Stimulated activated CD4-positive, alpha-beta T cell treated with anti-CD3 and anti-CD28 coated beads, Interleukin-12 subunit alpha, Interleukin-12 subunit beta, amount 100 ng/mL, for 24 hours (primary cell): ENCODE measurements at regions not wholly inside any gene's neighbourhood (a gene's known extent, or its start where the extent isn't known, plus 50 kb on each side); places are given as distances from the start of the nearest gene placed in this dataset.
"Not testable (repeated sequence)": the region's sequence is repeated elsewhere in the genome, so short reads cannot be mapped to it uniquely, and the experiment has no call there.

Experiments
- DNase-seq, 2 experiments: peaks; one replicate each; pipeline ENCODE4 v3.0.0-alpha.2; 2020; ENCODE audit warnings: low read depth in 2 of 2

DNA sequence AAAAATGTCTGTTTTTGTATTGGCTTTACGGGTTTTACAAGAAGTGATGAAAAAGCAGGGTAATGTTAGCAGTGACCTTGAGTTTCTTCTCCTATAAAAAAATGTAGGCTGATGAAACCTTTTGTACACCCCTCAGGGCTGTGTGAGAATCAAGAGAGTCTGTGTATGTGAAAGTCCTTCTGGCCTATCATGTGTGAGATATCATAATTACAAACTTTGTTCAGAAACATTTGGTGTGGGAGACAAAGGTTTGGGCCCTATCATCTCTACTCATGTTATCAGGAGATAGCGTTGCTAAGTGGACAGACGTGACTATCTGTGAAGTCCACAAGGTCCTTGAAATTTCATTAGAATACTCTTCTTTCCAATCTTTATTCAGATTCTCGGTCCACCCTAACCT, 170.6 kb upstream of the HAND2 start:
- DNase-seq: no peak

DNA sequence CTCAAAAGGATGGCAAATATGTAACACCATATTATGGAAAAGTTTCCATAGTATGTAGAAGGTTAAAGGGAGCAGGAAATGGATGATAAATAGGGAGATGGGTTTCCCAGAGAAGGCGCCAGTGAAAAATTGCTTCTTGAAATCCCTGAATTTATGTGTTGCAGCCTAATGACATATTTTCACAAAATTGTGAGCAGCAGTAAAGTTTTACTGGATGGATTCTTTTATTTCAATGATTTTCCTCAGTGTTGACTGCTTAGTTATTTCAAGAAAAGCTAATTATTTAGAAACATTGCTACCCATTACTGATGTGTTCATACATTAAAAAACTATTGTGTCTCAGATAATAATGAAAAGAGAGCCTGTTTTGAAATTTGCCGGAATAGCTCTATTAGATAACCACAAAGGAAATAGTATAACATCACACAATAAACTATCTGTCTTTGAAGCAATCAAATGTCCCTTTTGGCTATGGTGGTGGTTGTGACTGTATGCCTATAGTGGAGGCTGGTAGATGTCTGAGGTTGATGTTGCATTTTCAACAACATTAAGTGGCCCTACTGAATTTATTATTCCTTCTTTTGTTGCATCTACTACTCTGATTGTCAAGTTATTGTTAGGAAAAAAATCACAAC, 169.9 kb upstream of the HAND2 start:
- no peak for DNase-seq

DNA sequence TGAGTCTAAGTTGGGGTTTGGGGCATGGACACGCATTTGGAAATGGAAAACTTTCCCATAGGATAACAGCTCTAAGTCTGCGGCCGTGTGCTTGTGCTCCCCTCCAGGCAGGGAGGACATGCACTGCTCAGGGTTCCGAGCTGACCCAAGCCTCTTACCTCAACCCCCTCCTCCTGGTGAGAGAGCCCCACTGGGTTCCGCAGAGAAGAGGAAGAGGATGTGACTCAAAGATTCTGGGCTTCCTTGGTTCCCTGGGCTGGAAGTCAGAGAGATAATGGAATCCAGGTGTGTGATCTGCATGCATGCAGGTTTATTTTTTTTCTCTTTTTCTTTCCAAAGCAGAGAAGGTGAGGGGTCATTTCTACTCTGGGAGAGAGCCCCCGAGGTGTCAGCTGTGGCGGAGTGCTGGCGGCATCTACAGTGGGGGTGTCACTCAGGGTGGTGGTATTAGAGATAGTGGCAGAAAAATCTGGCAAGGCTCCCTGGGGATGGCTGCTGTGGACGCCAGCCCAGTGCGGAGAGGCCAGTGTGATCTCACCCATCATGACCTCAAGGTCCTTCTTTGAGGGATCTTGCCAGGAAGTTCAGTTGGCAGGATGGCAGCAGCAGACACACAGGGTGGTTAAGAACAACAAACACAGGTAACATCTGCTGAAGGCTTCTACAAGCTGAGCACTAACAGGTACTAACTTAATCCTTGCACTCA, 168.7 kb upstream of the HAND2 start:
- no peak for DNase-seq

DNA sequence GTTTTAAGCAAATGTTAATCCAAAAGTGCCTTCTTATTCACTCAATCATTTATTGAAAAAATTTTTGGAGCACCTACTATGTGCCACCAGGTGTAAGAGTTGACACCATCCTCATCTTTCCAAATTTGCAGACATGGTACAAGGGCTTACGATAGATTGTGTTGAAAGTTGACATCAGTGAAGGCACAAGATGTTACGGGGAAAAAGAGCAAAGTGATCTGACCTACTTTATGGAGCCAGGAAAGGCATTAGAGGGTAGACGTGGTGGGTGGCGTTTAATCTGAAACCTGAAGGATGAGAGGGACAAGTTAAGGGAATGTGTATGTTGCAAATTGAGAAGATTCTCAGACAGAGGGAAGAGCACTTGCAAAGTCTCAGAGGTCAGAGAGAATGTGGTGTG, 167.8 kb upstream of the HAND2 start:
- DNase-seq: no peak

DNA sequence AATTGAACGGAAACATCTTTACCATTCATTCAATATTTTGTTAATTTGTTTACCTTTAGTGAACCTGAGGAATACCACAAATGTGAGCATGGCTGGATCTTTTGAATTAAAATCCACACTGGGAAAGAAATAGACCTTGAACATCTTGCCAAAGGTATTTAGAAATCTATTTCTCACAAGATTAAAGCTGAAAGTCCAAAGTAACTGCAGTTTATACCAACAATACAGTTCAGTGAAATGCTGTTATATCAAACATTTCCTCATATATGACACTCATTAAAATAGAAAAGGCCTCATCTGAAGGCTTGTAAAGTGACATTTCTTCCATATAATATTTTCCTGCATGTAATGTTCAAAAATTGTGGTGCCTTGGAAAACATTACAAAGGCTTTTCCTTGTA, 166.5 kb upstream of the HAND2 start:
- DNase-seq: no peak

DNA sequence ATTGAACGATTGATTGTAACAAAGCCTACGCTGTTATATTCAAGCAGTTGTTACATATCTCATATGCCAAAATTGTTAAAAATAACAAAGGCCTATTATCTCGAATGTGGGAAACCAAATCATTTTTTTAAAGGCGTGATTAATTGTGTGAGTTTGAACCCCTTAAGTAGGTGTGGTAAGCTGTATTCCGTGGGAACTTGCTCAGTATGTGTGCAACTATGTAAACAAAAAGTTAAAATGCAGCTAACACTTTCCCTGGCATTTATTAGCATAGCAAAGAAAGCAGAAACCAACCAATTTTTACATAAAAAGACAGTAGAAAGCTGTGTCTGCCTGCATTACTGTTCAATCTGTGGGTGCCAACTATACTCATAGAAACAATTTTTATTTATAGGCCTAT, 166.0 kb upstream of the HAND2 start:
- no peak for DNase-seq

DNA sequence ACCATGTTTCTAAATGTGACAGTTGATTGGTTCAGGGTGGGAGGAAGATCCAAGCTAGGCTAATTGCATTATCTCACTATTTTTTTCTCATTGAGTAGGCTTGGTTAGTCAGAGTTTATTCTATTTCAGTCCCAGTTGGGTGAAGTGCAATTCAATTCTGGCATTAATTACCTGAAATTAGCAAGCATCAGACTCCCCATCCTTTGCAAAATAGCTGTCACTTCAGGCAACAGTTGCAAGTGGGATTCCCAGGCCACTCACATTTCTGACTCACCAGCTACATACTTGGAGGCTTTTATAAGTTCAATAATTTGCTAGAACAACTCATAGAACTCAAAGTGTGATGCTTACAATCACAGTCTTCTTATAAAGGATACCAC, 155.8 kb upstream of the HAND2 start:
- DNase-seq: no peak

DNA sequence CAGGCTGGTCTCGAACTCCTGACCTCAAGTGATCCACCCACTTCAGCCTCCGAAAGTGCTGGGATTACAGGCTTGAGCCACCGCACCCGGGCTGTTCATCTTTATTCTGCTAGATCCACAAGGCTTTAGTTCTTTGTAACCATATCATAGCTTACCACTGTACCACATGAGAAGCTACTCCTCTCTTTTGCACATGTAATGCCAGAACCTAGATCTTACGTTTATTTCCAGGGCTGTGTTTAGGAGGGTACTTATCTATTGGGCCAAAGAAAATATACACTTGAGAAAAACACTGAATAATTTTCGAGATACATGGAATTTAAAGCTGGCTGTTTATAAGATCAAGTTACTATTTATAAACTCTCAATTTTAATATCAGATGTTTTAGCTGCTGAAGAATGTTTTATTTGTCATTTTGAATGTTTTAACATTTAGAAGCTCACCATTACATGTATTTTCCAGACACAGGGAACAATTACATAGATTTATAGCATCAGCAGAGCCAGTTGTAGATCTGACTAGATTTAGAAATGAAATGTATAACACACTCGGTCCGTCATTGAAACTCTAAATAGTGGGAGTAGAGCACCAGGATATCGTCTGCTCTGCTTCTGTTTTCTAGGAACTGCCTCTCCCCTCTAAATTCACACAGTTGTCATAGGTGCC, 155.3 kb upstream of the HAND2 start:
- no peak for DNase-seq

DNA sequence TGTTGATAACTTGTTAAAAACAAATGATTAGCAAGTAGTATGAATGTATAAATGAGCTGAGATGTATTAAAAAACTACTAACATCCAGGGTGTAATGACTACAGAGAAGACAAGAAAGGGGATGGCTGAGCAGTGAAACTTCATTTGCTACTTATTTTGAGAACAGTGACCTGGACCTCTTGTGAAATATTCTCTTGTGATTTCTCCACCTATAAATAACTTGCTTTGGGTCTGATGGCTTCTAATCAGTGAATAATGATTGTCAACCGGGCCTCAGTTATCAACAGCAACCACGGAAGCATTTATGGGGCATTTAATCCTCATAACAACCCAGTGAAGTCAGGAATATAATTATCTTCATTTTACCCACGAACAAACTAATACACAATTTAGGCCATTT, 154.2 kb upstream of the HAND2 start:
- no peak for DNase-seq

DNA sequence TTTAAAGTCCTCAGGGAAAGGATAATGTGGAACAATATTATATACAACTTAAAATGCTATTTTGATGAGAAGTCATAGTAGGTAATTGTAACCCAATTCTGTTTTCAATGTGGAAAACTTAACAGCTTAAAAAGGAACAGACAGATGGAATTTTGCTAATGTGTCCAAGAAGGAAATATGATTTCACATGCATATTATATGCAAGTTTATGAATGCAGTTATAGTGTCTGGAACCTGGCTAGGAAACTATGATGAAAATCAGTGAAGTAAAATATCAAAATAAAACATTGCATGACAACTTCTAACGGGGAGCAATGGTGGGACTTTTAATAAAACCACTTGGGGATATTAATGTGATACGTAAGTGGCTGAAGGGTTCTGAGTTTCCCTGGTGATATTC, 152.6 kb upstream of the HAND2 start:
- DNase-seq: no peak

DNA sequence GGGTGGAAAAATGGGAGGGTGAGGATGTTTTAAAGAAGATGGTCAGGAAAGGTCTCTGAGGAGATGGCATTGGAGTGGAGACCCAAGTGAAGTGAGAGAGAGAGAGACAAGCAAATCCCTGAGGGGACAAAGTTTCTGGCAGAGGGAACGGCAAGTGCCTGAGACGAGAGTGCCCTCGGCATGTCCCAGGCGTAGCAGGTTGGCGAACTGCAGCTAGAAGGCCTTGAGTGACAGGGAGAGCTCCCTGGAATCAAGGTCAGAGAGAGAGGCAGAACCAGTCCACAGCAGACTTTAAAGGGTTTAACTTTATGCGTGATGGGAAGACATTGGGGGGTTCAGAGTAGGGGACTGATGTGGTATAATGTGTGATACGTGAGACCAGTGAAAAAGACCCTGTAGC, 150.2 kb upstream of the HAND2 start:
- no peak for DNase-seq

DNA sequence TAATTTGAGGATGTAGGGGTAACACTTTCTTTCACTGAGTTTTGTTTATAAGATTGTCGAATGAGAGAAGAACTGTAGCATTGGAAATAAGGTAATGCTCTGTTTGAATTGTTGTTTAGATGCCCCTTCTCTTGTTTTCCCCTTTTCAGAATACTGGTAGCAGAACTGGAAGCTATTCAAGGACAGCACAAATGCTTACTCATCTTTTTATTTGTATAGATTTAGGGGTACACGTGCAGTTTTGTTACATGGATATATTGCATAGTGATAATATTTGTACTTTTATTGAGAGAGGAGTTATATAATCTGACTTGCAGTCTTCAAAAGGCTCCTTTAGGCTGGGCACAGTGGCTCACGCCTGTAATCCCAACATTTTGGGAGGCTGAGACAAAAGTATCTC, 145.4 kb upstream of the HAND2 start:
- DNase-seq: no peak

DNA sequence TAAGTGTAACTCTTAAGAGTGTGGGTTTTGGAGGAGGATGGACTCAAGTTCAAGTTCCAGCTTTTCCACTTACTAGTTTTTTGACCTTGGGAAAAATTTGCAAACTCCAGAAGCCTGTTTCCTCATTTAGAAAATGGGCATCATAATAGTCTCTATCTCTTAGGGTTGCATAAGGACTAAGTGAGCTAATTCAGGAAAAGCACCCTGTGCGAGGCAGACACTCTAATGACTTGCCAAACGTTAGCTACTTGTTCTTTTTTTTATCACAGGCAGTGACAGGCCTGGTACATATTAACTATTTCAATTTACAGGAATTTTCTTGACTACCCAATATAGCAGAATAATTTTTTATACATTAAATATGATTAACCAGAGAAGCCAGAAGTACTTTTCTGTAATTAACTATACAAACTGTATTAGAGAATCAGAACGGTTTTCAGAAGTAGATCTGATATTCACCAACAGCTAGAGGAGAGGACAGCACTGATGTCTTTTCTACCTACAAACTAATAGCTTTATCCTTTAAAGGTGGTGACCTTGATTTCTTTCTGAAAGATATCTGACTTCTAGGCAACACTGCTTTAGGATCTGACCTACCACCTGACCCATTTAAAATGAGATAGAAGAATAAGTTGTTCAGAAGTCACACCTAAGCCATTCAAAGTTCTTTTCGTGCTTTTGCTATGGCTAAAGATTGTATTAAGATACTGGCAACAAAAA, 139.6 kb upstream of the HAND2 start:
- no peak for DNase-seq

DNA sequence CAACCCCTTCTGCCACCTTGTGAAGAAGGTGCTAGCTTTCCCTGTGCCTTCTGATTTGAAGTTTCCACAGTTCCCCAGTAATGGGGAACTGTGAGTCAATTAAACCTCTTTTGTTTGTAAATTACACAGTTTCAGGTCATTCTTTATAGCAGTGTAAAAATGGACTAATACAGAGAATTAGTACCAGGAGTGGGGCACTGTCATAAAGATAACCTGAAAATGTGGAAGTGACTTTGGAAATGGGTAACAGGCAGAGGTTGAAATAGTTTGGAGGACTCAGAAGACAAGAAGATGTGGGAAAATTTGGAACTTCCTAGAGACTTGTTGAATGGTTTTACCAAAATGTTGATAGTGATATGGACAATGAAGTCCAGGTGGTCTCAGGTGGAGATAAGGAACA, 131.0 kb upstream of the HAND2 start:
- no peak for DNase-seq

DNA sequence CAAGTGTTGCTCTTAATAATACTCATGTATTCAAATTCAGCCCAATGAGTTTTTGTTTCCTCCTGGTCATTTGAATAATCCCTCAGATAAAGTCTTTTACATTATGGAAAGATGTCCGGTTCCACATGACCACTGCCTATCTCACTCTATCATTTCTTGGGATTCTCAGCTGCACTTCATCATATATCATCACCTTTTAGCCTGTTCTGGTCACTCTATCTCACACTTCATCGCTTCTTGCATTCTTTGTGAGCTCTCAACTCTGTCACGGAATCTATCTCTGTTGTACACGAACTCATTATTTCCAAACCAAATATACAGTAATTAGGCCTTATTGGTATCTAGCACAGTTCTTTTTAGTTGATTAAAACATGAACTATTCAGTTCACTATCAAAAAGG, 126.9 kb upstream of the HAND2 start:
- no peak for DNase-seq

DNA sequence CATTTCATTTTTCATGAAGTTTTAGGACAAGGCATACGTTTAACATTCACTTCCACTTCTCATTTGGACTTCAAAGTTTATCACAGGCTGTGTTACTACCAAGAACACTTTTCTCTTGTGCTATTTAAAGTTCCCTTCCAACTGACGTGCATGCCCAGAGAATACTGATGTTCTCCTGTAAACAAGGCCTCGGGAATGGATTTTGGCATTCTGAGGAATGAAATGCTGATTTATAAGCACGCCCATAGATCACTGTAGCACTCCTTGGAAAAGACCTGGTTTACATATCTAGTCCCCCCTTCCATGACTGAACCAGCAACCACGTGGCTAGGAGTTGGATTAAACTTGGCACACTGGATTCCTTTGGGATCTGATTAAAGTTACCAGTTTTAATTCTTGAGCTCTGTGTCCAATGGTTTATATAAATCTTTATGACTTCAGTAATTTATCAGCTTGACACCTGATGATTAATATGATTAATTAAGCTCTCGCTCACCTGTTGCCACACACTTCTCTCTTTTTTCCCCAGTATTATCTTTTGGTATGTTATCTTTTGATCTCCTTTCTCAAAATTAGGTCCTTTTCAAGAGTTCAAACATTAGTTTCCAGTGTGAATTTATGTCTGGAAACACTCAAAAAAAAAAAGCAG, 122.4 kb upstream of the HAND2 start:
- no peak for DNase-seq

DNA sequence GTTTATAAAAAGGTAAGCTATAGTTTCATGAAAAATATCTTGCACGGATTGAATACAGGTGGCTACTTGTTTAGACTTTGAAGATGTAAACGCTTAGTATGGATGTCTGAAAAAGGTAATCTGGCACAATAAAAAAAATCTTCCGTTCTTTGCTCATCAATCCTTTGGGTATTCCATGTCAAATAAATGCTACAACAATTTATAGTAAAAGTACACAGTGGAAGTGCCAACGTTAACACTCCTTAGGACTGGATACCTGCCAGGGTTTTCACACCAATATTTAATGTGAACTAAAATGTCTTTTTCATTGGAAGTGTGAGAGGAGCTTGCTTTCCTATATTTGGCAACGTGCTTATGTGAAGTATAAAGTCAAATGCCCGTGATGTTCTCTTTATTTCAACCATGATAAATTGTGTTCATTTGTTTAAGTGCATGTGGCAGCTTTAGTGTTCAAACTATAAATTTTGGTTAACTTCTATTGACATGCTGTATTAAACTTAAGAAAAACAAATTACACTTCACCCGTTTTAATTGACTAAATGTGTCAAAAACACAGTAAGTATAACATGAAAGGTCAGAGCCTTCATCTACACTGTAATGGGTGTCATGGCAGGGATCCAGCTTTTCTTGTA, 121.7 kb upstream of the HAND2 start:
- no peak for DNase-seq

DNA sequence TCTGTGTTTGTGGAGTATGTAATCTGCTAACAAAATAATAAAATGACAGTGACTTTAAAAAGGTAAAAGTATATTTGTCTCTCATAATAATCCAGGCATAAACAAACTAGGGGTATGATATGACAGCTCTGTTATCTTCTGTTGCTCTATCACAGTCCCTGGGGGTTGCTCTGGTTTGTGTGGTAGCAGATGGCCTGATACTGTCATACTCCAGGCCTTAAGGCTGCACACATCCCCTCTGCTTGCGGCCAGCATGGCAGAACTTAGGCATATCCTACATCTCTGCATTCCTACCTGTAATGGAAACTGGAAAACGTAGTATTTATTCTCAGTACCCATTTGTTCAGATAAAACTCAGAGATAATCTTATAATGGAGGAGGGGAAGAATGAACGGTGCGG, 117.9 kb upstream of the HAND2 start:
- DNase-seq: no peak

DNA sequence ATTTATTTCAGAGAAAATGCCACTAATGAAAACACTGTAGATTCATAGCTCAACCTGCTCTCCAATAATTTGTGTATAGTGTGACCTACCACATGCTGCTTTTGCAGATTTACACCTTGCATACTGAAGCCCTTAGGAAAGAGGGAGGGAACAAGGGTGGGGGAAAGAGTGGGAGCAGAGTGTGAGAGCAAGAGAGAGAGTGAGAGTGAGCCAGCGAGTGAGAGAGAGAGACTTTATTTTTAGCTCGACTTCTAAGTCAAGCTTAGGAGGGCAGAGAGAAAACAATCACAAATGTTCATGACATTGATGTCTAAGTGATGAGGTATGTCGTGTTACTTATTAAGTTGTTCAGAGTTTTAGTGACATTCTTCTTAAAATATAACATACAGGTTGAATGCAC, 112.5 kb upstream of the HAND2 start:
- DNase-seq: no peak

DNA sequence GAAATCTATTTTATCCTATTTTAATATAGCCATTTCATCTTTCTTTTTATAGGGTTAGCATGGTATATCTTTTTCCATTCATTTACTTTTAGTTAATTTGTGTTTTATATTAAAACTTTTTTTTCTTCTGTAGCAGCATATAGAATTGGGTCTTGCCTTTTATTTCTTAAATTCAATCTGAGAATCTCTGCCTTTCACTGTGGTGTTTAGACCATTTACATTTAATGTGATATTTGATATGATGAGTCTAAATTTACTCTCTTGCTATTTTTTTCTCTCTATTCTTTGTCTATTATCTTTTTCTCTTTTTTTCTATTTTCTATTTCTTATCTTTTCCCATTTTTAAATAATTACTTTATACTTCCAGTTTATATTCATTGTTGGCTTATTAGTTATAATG, 105.4 kb upstream of the HAND2 start:
- no peak for DNase-seq

DNA sequence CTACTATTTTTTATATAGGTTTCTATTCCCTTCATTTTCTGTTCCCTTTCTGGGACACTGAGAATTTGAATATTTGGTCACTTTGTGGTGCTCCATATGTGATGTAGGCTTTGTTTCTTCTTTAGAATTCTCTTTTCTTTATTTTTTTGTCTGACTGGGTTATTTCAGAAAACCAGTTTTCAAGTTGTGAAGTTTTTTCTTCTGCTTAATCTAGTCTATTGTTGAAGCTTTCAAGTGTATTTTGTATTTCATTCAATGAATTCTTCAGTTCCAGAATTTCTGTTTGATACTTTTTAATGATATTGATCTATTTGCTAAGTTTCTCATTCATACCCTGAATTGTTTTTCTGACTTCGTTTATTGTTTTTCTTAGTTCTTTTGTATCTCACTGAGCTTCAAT, 96.2 kb upstream of the HAND2 start:
- no peak for DNase-seq

DNA sequence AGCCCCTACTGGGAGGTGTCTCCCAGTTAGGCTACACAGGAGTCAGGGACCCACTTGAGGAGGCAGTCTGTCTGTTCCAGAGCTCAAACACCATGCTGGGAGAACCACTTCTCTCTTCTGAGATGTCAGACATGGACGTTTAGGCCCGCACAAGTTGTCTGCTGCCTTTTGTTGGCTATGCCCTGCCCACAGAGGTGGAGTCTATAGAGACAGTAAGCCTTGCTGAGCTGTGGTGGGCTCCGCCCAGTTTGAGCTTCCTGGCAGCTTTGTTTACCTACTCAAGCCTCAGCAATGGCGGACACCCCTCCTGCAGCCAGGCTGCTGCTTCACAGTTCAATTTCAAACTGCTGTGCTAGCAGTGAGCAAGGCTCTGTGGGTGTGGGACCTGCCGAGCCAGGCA, 88.6 kb upstream of the HAND2 start:
- DNase-seq: not testable (repeated sequence)
